ENCODE measurements at regions not wholly inside any gene's neighbourhood (a gene's known extent, or its start where the extent isn't known, plus 50 kb on each side); places are given as distances from the start of the nearest gene placed in this dataset.

GRCh38 chr2:34096562-34097171, 497.6 kb upstream of the FAM98A start:
- TF ChIP-seq SETDB1 (IDR thresholded peaks at IDR 0.05; ENCODE audit: insufficient read length, low read length) (no peak), CTCF (tag by site-specific recombination; IDR thresholded peaks at IDR 0.05) (no peak), ZBTB11 (tag by site-specific recombination; conservative IDR thresholded peaks at IDR 0.05; ENCODE audit: low read depth) (no peak), ZNF549 (tag by site-specific recombination; IDR thresholded peaks at IDR 0.05) (no peak), MEIS1 (CRISPR knock-in tag; IDR thresholded peaks at IDR 0.05; ENCODE audit: borderline replicate concordance) (no peak), ZNF324 (tag by site-specific recombination; IDR thresholded peaks at IDR 0.05) (no peak), ZNF548 (tag by site-specific recombination; IDR thresholded peaks at IDR 0.05) (no peak), KLF9 (tag by site-specific recombination; IDR thresholded peaks at IDR 0.05; ENCODE audit: low read depth) (no peak), KLF16 (tag by site-specific recombination; IDR thresholded peaks at IDR 0.05) (no peak), ZNF629 (tag by site-specific recombination; IDR thresholded peaks at IDR 0.05) (no peak)

Measured in HEK293 (cell line).